ENCODE measurements at regions not wholly inside any gene's neighbourhood (a gene's known extent, or its start where the extent isn't known, plus 50 kb on each side); places are given as distances from the start of the nearest gene placed in this dataset.

GRCh38 chr18:72360634-72361033, 183.5 kb downstream of the CBLN2 start:
- no peaks in the 10 kb centered on the region for H3K4me1 ChIP-seq
- no peak overlapping the region for H3K4me3 ChIP-seq
- H3K27me3 ChIP-seq, result no peaks in the 10 kb centered on the region
- no peaks in the 10 kb centered on the region for H3K9me3 ChIP-seq
- DNase-seq, result no peak
- intact Hi-C loops (cut with DNase I; ENCODE audit: low total_unique reads), result no loop called here
- H3K27ac ChIP-seq, result no peak overlapping the region
- no peaks in the 10 kb centered on the region for H3K36me3 ChIP-seq
- TF ChIP-seq CTCF (IDR thresholded peaks at IDR 0.05), result no peak

GRCh38 chr18:72342933-72343332, 201.2 kb downstream of the CBLN2 start:
- H3K4me1 ChIP-seq, result no peaks in the 10 kb centered on the region
- TF ChIP-seq CTCF (IDR thresholded peaks at IDR 0.05), result no peak
- no peak overlapping the region for H3K4me3 ChIP-seq
- H3K9me3 ChIP-seq, result no peaks in the 10 kb centered on the region
- intact Hi-C loops (cut with DNase I; ENCODE audit: low total_unique reads), result no loop called here
- H3K27ac ChIP-seq, result no peak overlapping the region
- no peak for DNase-seq
- H3K27me3 ChIP-seq, result no peaks in the 10 kb centered on the region
- H3K36me3 ChIP-seq, result no peaks in the 10 kb centered on the region

- Histone ChIP-seq H3K27ac (no peak overlapping the region), H3K9me3 (no peaks in the 10 kb centered on the region), H3K4me1 (no peaks in the 10 kb centered on the region), H3K4me3 (no peak overlapping the region), H3K36me3 (no peaks in the 10 kb centered on the region), H3K27me3 (no peaks in the 10 kb centered on the region)
- no peak for TF ChIP-seq CTCF (IDR thresholded peaks at IDR 0.05)
- no peak for DNase-seq
- intact Hi-C loops (cut with DNase I; ENCODE audit: low total_unique reads), result no loop called here
Observed at GRCh38 chr18:72339976-72340375, 204.2 kb downstream of the CBLN2 start.

- no peak for DNase-seq
- TF ChIP-seq CTCF (IDR thresholded peaks at IDR 0.05), result no peak
- no peaks in the 10 kb centered on the region for H3K36me3 ChIP-seq
- no peaks in the 10 kb centered on the region for H3K27me3 ChIP-seq
- no peaks in the 10 kb centered on the region for H3K9me3 ChIP-seq
- H3K4me3 ChIP-seq, result no peak overlapping the region
- no peak overlapping the region for H3K27ac ChIP-seq
- H3K4me1 ChIP-seq, result no peaks in the 10 kb centered on the region
- intact Hi-C loops (cut with DNase I; ENCODE audit: low total_unique reads), result no loop called here
Observed at GRCh38 chr18:72336786-72337185, 207.4 kb downstream of the CBLN2 start.

GRCh38 chr18:72329533-72329932, 214.6 kb downstream of the CBLN2 start:
- TF ChIP-seq CTCF (IDR thresholded peaks at IDR 0.05), result no peak
- H3K36me3 ChIP-seq, result no peaks in the 10 kb centered on the region
- H3K27me3 ChIP-seq, result no peaks in the 10 kb centered on the region
- no peak for DNase-seq
- no peak overlapping the region for H3K27ac ChIP-seq
- H3K4me1 ChIP-seq, result no peaks in the 10 kb centered on the region
- intact Hi-C loops (cut with DNase I; ENCODE audit: low total_unique reads), result no loop called here
- no peak overlapping the region for H3K4me3 ChIP-seq
- no peaks in the 10 kb centered on the region for H3K9me3 ChIP-seq

- TF ChIP-seq CTCF (IDR thresholded peaks at IDR 0.05), result no peak
- Histone ChIP-seq H3K4me3 (no peak overlapping the region), H3K27me3 (no peaks in the 10 kb centered on the region), H3K36me3 (no peaks in the 10 kb centered on the region), H3K9me3 (no peaks in the 10 kb centered on the region), H3K4me1 (no peaks in the 10 kb centered on the region), H3K27ac (no peak overlapping the region)
- DNase-seq, result no peak
- intact Hi-C loops (cut with DNase I; ENCODE audit: low total_unique reads), result no loop called here
Observed at GRCh38 chr18:72325307-72325706, 218.8 kb downstream of the CBLN2 start.

Measured in tibial artery (tissue), 4 donors.